ENCODE measurements at regions not wholly inside any gene's neighbourhood (a gene's known extent, or its start where the extent isn't known, plus 50 kb on each side); places are given as distances from the start of the nearest gene placed in this dataset.
A peak's percentile ranks its signal among the peaks of the same experiment; 100 is the strongest.

- Mint-ChIP-seq H3K27me3 (peaks cover 16% of the 10 kb centered on the region), H3K4me1 (ENCODE audit: low read depth) (peaks cover 6% of the 10 kb centered on the region), H3K27ac (peak overlapping the region; percentile 25), H3K36me3 (ENCODE audit: insufficient read depth) (no peaks in the 10 kb centered on the region), H3K9me3 (ENCODE audit: low read depth) (no peaks in the 10 kb centered on the region), H3K4me3 (ENCODE audit: low read depth) (no peak overlapping the region)
- TF ChIP-seq CTCF (IDR thresholded peaks at IDR 0.05; ENCODE audit: unreplicated experiment), result no peak
- no peak for DNase-seq (ENCODE audit: low spot score, unreplicated experiment)
Observed at GRCh38 chr12:124097701-124098100, 124.7 kb downstream of the ZNF664 start.

GRCh38 chr12:124098101-124098757, 125.2 kb downstream of the ZNF664 start:
- Mint-ChIP-seq H3K4me1 (ENCODE audit: low read depth) (peaks cover 6% of the 10 kb centered on the region), H3K27me3 (peaks cover 16% of the 10 kb centered on the region), H3K36me3 (ENCODE audit: insufficient read depth) (no peaks in the 10 kb centered on the region), H3K4me3 (ENCODE audit: low read depth) (no peak overlapping the region), H3K27ac (no peak overlapping the region), H3K9me3 (ENCODE audit: low read depth) (no peaks in the 10 kb centered on the region)
- TF ChIP-seq CTCF (IDR thresholded peaks at IDR 0.05; ENCODE audit: unreplicated experiment), result no peak
- DNase-seq (ENCODE audit: low spot score, unreplicated experiment), result no peak

- no peaks in the 10 kb centered on the region for H3K9me3 Mint-ChIP-seq (ENCODE audit: low read depth)
- no peak for DNase-seq (ENCODE audit: low spot score, unreplicated experiment)
- no peak overlapping the region for H3K27ac Mint-ChIP-seq
- no peaks in the 10 kb centered on the region for H3K36me3 Mint-ChIP-seq (ENCODE audit: insufficient read depth)
- peaks cover 16% of the 10 kb centered on the region for H3K27me3 Mint-ChIP-seq
- H3K4me3 Mint-ChIP-seq (ENCODE audit: low read depth), result no peak overlapping the region
- H3K4me1 Mint-ChIP-seq (ENCODE audit: low read depth), result peaks cover 6% of the 10 kb centered on the region
- TF ChIP-seq CTCF (IDR thresholded peaks at IDR 0.05; ENCODE audit: unreplicated experiment), result no peak
Observed at GRCh38 chr12:124098887-124099286, 125.9 kb downstream of the ZNF664 start.

- no peaks in the 10 kb centered on the region for H3K9me3 Mint-ChIP-seq (ENCODE audit: low read depth)
- no peak for TF ChIP-seq CTCF (IDR thresholded peaks at IDR 0.05; ENCODE audit: unreplicated experiment)
- H3K36me3 Mint-ChIP-seq (ENCODE audit: insufficient read depth), result no peaks in the 10 kb centered on the region
- H3K27me3 Mint-ChIP-seq, result peaks cover 16% of the 10 kb centered on the region
- DNase-seq (ENCODE audit: low spot score, unreplicated experiment), result no peak
- no peak overlapping the region for H3K27ac Mint-ChIP-seq
- H3K4me3 Mint-ChIP-seq (ENCODE audit: low read depth), result no peak overlapping the region
- peaks cover 6% of the 10 kb centered on the region for H3K4me1 Mint-ChIP-seq (ENCODE audit: low read depth)
Observed at GRCh38 chr12:124099661-124100060, 126.6 kb downstream of the ZNF664 start.

DNA sequence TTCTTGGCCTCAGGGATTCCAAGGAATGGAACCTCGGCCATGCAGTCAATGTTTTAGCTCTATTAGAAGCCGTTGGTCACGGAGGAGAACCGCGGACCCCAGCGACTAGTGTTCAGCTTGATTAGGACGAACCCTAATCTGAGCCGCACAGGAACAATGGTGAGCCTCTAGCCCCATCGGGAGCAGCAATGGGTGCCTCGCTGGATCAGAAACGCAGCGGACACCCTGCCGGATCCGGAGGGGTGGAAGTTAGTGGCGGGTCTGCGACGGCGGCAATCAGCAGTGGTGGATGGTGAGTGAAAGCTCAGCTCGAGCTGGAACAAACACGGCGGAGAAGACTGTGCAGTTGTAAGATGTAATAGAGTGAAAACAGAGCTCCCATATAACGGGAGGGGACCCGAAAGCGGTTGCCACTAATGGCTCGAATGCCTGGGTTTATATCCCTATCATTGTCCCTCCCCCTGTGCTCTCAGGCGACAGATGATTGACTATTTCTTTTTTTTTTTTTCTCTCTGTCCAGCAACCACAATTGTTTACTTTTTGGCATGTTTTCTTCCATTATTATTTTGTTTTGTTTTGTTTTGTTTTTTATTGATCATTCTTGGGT, 127.7 kb downstream of the ZNF664 start:
- H3K36me3 Mint-ChIP-seq (ENCODE audit: insufficient read depth), result no peaks in the 10 kb centered on the region
- DNase-seq (ENCODE audit: low spot score, unreplicated experiment), result no peak
- no peak for TF ChIP-seq CTCF (IDR thresholded peaks at IDR 0.05; ENCODE audit: unreplicated experiment)
- peaks cover 6% of the 10 kb centered on the region for H3K4me1 Mint-ChIP-seq (ENCODE audit: low read depth)
- no peak overlapping the region for H3K4me3 Mint-ChIP-seq (ENCODE audit: low read depth)
- H3K27me3 Mint-ChIP-seq, result peaks cover 16% of the 10 kb centered on the region
- no peaks in the 10 kb centered on the region for H3K9me3 Mint-ChIP-seq (ENCODE audit: low read depth)
- no peak overlapping the region for H3K27ac Mint-ChIP-seq

Measured in progenitor cell of endocrine pancreas (in vitro differentiated cells).